Medulla oblongata (tissue), 1 donor: ENCODE measurements at regions not wholly inside any gene's neighbourhood (a gene's known extent, or its start where the extent isn't known, plus 50 kb on each side); places are given as distances from the start of the nearest gene placed in this dataset.
"Not testable (repeated sequence)": the region's sequence is repeated elsewhere in the genome, so short reads cannot be mapped to it uniquely, and the experiment has no call there.

Experiments
- DNase-seq: peaks from one replicate; pipeline ENCODE4 v3.0.0-alpha.2; 2015; ENCODE audit errors: extremely low spot score

DNA sequence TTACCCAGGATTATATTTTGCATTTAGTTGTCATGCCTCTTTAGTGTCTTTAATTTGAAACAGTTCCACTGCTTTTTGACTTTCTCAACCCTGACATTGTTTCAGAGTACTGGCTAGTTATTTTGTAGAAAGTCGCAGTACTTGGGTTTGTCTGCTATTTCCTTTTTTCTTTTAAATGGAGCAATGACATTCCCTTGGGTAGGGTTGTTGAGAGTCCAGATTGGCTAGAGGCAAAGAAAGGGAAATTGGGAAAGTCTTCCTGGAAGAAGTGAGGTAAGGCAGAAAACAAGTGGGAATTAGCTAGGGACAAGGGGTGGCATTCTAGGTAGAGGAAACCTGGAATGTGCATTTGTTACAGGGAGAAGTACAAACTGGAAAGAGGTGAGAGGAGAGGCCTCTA is 245.9 kb downstream of the EMP1 start:
- no peak for DNase-seq

DNA sequence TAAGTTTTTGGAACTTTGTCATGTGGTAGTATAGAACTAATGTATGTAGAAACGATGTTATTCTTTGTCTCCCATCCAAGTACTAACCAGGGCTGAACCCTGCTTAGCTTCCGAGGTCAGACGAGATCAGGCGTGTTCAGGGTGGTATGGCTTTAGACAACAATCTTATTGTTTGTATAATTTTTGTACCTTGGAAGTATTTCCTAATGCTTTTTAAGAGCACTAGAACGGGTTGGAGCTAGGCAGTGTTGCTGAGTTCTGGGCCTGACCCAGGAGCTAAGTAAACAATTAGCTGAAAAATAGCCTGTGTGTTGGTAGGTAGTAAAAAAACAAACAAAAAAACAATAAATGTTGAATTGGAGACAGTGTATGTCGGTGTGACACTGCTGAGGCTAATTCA is 244.3 kb downstream of the EMP1 start:
- DNase-seq: no peak

DNA sequence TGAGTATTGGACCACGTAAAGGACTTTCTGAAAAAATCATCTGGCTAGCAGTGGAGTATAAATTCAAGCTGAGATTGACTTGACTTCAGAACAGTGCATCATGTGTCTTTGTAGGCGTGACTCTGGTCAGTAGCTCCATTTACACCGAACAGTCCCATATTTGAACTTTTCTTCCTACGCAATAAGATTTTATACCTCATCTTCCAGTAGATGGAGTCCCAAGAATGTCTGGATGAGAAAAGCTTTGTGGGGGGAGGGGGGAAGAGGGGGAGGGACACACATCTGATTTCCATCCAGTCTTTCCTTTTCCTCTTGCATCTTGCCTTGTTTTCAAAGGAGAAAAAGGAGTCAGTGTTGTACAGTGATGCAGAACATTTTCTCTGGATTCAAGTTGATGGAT is 241.0 kb downstream of the EMP1 start:
- no peak for DNase-seq

DNA sequence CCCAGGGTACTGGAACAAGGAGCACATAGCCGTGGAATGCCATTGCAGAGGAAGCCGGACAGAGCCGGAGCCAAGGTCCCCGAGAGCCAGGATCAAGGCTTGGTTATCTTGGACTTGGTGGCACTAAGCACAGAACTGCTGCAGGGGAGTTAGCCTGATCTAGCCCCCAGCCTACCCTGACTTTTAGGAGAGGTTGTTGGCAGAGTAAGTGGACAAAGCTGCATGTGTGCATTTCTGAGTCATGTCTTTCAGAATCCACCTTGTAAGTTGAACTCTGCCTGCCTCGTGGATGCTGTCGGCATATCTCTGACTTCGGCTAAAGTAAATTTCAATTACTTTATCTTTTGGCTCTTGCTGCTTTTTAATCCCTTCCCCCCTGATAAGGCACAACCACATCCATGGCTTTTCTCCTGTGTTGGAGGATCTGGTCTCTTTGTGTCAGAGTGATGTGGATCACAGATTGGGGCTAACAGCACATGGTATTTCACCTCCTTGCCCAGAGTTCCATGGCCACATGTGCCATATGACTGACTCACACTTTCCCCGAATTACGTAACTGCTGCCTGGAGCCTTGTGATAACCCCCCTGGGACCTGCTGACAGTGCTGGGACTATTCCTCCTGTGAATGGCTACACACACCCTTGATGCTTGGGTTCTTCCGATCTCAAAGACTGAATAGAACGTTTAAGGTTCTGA is 240.3 kb downstream of the EMP1 start:
- no peak for DNase-seq

DNA sequence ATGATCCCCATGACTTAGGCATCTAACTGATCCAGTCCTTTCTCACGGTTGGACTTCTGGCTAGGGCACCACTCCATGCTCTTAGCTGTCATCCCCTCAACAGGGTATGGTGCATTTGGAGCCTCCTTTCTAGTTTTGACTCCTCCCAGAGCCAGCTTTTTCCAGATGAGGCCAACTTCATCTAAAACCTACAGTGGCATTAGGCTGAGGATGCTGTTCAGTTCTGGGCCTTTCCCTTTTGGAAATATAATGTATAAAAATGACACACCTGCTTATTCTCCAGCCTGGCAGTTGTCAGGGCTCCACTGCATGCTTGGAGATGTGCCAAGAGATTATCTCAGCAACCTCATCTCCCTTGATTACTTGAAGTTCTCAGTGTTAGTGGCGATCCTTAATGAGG is 239.7 kb downstream of the EMP1 start:
- no peak for DNase-seq

DNA sequence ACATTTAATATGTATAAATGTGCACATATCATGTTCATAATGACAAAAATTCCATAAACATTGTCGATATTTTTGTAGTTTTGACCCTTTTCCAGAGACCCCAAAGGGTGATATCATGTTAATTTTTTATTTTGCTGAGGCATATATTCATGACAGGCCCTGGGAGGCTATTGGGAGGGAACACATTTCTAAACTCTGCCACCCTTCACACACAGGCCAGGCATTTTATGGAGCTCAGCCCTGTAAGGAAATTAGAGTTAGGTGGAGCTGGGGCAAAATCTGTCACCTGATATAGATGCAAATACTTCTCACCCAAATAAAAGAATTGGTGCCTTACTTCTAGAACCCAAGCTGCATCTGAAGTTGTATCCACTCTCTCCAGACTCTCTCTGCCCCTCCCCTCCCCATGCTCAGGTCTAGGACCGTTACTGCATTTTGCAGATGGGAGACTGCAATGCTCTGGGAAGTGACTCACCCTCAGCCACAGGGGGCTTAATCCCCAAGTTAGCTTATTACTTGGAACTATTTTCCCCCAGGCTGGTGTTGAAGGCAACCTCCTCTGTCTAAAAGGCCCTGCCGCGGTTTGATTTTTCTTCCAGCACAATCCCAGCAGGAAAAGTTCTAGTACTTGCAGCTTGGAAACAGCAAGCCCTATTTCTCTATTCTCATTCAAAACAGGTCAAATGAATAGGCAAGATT is 238.9 kb downstream of the EMP1 start:
- DNase-seq: no peak

DNA sequence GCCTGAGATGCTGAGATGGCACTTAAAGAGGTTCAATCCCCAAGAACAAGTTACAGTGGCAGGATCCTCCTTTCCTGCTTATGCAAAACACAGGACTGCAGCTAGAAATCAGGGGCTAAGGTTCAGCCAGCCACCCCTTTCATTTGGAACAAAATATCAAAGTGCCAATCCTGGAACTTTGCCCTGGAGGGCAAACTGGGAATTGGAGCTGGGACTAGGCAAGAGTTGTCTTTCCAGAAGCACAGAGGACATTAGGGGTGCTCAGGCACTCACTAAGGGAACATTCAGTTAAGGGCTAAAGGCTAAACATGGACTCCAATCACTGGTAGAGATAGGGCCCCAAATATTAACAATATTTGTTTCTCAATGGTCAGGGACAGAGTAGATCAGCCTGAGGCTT is 237.2 kb downstream of the EMP1 start:
- no peak for DNase-seq

DNA sequence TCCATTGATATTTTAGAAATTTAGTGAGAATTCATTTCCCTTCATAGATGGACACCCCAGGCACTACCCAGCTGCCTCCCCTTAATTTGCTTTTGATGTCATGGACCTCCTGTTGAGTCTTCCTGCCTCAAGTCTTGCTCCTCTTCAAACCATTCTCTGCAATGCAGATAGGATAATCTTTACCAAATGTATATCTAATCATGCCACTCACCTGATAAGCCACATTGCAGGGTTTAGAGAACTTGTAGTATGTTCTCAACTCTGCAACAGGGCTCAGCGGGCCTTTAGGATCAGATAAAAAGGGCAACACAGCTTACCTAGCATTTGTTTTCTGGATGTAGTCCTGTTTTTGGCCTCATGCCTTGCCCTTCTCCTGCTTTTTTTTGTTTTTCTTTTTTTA is 234.5 kb downstream of the EMP1 start:
- DNase-seq: no peak

DNA sequence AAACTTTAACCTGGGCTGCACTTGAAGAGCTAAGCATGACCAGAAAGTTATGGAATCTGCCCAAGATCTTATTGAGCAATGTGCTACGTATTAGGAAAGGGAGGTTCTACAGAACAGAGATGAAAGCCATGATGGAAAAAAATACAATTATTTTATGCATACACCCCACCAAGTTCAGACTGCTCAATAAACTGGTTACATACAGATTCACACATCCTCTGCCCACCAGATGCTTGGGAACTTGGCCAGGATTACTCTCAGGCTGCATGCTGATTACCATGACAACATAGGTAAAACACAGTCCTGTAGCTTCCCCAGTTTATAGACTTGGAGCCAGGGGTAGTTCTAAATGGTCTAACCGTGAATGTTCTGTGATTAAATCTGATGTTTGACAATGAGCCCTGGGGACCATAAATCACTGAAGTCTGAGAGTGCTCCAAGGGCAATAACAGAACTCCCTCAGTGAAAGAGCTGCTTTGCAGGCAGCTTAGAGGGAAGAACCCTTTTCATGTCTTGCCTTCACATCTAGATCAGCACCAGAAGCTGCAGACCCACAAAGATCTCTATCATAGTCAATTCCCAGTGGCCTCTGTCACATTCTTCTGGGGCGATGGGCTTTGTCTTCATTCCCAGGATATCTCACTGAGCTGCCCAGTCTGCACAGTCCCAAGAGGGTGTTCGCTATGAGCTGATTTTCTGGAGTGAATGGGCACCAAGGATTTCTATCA is 232.2 kb downstream of the EMP1 start:
- no peak for DNase-seq

DNA sequence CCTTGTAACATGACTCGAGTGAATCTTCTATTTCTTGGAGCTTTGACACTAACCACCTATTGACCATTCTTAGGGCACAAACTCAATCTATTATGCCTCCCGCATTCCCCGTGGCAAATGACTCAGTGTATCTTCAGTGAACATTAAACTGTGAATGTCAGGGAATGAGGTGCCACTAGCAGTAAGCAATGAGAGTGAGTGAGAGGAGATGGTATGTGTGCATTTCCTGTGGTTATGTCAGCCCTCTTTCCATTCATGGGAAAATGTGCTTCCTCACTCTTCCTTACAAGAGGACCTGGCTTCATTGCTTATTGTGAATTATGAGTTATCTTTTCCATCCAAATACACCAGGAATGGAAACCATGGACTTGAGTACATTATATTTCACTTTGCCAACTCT is 229.2 kb downstream of the EMP1 start:
- DNase-seq: no peak

DNA sequence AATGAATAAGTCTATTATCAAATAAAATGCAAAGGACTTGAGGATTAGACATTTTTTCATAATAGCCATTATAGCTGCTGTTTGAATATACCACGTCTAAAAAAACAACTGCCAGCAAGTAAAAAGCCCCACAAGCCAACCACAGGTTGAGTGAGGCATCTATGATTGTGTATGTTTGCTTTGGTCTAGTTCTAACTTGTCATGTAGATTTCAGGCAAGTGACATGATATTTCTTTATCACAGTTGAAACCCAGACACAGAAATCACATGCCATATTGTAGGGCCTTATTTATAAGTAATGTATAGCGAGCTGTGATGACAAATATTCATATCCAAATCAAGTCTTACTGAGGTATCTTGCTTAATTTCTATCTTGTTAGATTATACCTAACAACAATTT is 225.8 kb downstream of the EMP1 start:
- no peak for DNase-seq

DNA sequence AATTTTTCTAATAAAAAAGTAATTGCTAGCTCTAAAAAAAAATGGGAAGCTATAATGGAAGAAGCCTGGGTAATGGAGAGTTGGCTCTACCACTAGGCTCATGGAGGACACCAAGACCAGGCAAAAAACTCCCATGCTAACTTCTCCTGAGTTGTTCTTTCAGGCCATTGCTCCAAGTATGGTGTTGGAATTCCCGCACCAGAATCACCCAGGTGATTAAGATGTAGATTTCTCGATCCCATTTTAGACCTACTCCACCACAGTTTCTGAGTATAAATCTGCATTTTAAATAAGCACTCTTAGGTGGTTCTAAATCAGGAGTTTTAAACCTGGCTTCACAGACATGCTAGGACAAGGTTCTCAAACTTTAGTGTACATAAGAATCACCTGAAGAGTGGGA is 221.0 kb downstream of the EMP1 start:
- DNase-seq: no peak

DNA sequence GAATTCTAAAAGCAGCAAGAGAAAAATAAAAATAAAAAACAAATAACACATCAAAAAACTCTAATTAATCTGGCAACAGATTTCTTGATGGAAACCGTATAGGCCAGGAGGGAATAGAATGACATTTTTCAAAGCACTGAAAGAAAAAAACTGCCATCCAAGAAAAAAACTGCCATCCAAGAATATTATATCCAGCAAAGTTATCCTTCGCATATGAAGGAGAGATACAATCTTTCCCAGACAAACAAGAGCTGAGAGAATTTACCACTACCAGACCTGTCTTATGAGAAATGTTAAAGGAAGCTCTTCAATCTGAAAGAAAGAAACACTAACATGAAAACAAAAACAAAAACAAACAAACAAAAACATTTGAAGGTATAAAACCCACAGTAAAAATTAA is 214.8 kb downstream of the EMP1 start:
- no peak for DNase-seq

DNA sequence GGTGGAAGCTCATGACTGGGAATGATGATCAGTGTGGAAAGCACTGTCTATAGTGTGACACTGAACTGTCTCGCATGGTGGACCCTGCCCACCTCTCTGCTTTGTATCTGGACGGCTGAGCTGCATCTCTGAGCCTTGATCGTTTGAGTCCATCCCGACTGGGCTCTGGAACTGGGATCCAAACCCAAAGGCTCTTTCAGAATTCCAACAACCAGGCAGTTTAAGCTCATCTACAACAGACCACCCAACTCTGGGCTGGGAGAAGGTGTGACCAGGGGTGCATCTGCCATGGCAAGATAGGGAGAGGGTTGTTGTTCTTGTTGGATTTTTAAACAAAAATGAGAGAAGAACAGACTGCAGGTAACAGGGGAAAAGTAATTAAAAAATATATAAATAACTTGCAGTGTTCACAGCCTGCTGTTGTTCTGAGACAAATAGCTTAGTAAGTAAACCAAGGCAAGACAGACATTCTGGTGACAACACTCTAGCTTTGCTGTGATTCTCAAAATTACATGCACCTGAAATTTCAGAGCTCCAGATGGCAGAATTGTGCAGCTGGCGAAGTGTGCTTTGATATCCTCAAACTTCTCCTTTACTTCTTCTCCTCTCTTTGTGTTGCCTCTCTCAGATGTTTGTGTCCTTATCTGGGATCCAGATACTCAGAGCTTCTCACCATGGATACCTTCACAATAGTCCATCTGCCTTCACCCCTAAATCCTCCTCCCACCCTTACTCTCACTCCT is 209.6 kb downstream of the EMP1 start:
- no peak for DNase-seq

DNA sequence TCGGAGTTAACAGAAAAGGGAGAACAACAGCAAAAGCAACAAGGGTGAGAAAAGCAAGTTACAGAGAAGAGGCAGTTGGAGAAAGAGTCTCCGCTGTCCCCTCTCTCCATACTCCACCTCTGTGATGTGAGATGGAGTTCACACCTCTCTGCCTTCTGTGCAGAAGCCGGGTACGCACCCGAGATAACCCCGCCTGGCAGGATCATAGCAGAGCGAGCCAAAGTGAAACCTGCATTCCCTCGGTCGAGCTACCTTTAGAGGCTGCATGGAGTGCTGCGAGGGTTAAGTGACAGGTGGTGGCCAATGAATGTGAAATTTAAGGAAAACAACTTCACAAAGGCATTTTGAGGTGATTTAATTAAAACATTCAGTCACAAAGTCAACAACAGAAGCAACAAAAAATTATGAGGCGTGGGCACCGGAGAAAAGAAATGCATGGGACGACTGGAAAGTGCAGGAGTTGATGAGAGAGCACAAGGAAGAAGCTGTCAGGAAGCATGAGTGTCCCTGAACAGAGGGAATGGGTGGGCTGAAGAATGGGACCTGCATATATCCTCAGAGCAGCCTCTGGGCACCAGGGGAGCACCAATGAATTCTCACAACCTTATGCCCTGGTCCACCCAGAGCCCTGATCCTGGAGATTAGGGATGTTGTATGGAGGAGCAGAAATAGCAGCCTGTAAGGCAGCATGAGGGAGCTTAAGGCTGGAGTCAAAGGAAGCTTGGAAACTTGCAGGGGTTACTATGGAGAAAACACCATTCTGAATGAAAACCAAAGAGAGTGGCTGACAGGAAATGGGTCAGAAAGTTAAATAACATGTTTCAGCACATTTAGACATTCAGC is 208.3 kb downstream of the EMP1 start:
- no peak for DNase-seq

DNA sequence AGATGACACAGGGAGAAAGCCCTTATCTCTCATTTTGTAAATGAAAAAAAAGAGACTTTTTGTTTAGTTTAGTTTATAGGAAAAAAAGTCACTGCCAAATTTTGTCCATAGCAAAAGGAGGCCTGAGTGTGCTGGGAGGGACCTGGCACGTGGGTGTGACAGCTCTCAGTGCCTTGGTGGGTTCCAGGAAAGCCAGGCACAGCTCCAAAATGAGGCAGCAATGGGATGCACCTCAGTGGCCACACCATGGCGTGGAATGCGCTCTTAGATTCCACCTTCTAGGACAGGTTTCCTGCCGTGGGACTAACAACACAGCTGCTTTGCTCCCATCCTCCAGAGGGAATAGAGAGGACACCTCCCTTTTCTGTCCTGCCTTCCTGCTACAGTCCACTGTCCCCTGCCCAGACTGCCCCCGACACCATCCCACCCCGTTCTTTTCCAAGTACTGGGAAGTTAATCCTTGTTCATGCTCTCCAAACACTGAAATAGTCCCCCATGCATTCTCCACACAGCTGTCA is 207.6 kb downstream of the EMP1 start:
- DNase-seq: no peak

DNA sequence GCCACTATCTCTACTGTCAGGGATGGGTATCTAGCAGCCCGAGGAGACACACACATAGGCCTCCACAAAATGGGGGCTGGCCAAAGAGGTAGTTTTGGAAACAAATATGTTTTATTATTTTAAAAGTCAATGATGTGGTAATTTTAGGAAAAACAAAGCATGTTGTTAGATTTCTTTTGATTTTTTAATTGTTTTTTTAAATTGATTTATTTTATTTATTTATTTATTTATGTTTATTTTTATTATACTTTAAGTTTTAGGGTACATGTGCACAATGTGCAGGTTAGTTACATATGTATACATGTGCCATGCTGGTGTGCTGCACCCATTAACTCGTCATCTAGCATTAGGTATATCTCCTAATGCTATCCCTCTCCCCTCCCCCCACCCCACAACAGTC is 194.8 kb downstream of the EMP1 start:
- not testable (repeated sequence) for DNase-seq

DNA sequence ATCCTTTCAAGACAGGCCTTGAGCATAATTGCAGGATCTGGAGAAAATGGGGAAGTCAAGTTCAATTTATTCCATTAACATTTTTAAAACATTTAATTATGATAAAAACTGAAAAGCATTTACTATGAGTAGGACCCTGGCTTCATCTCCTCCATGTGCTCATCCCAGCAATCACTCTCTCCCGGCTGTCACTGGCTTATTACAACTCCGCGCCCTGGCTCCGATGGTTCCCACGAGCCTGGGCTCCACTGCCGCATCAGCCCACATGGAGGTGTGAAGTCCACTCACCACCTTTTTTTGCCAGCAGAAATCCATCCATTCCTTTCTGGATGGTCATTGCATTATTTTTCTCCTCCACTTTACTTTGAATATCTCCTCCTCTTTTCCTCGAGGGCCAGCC is 194.4 kb downstream of the EMP1 start:
- DNase-seq: no peak

DNA sequence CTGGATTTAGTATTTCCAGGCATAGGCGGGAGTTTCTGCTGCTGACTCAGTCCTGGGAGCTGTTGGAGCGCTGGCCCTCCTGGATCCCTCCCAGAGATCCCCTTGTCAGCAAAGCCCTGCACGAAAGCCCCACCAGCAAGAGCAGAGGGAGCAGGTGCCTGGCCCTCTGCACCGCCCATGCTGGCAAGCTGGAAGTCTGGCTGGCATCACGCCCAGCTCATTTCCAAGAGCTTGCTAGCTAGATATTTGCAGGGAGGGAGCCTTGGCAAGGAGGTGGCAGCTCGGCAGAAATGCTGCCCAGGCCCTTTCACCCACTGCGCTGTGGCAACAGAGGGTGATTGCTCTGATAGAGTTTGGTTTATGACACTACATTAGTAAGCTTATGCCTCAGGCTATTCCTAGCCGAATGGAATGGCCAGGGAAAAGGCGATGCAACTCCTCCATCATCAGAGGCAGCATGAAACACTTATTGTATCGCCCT is 193.9 kb downstream of the EMP1 start:
- peak; percentile 88 for DNase-seq

DNA sequence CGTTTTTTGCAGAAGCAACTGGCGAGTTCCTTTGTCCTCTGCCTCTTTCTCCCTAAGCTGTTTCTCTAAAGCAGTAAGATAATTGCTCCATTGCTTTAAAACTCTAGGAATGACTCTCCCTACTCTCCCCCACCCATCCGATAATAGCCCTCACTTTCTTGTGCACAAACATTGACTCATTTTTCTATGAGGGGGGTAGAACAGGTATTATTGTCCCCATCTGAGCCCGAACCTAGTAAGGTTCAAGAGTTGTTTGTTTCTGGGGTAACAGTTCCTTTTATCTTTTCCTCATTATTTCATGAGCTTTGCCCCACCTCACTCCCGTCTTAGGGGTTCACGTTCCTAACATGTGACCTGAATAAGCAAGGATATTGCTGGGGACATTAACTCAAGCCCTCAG is 190.6 kb downstream of the EMP1 start:
- no peak for DNase-seq
